Trophoblast cell (in vitro differentiated cells and primary cell): ENCODE measurements at regions not wholly inside any gene's neighbourhood (a gene's known extent, or its start where the extent isn't known, plus 50 kb on each side); places are given as distances from the start of the nearest gene placed in this dataset.
A peak's percentile ranks its signal among the peaks of the same experiment; 100 is the strongest.
"Not testable (repeated sequence)": the region's sequence is repeated elsewhere in the genome, so short reads cannot be mapped to it uniquely, and the experiment has no call there.

ENCODE experiments used
- DNase-seq, 2 donors: peaks; one replicate each; pipeline ENCODE4 v3.0.0-alpha.2; 2016
- H2AFZ ChIP-seq: 2 replicates; pipeline ENCODE4 v1.6.1; 2013; ENCODE audit warnings: low read length, moderate library complexity, mild to moderate bottlenecking; ENCODE audit not compliant: insufficient read depth, poor library complexity
- H2AK5ac ChIP-seq: 2 replicates; pipeline ENCODE4 v1.6.1; 2013; ENCODE audit warnings: mild to moderate bottlenecking, low read length
- H2BK120ac ChIP-seq: 2 replicates; pipeline ENCODE4 v1.6.1; 2013; ENCODE audit warnings: low read length, mild to moderate bottlenecking, moderate library complexity; ENCODE audit not compliant: insufficient read depth, poor library complexity
- H2BK12ac ChIP-seq: 2 replicates; pipeline ENCODE4 v1.6.1; 2013; ENCODE audit warnings: mild to moderate bottlenecking, low read length, moderate library complexity
- H2BK5ac ChIP-seq: 2 replicates; pipeline ENCODE4 v1.6.1; 2013; ENCODE audit warnings: low read length, low read depth, moderate library complexity, mild to moderate bottlenecking; ENCODE audit not compliant: poor library complexity
- H3K14ac ChIP-seq: 2 replicates; pipeline ENCODE4 v1.6.1; 2013; ENCODE audit warnings: mild to moderate bottlenecking, low read length
- H3K18ac ChIP-seq: 2 replicates; pipeline ENCODE4 v1.6.1; 2013; ENCODE audit warnings: mild to moderate bottlenecking, low read length
- H3K23ac ChIP-seq: 2 replicates; pipeline ENCODE4 v1.6.1; 2013; ENCODE audit warnings: low read length
- H3K27ac ChIP-seq: 2 replicates; pipeline ENCODE4 v1.5.1; 2013; ENCODE audit warnings: low read depth, mild to moderate bottlenecking, inconsistent platforms, low read length, moderate library complexity
- H3K27me3 ChIP-seq: 2 replicates; pipeline ENCODE4 v1.6.1; 2013; ENCODE audit warnings: inconsistent platforms, mild to moderate bottlenecking, low read length, moderate library complexity; ENCODE audit not compliant: insufficient read depth
- H3K36me3 ChIP-seq, 2 experiments: 1 replicate in 1 of 2; 2 replicates in 1 of 2; pipeline ENCODE4 v1.6.1; 2013; ENCODE audit warnings: low read length in 2 of 2, mild to moderate bottlenecking in 2 of 2, moderate library complexity in 1 of 2; ENCODE audit not compliant: insufficient read depth in 2 of 2, control insufficient read depth in 1 of 2
- H3K4ac ChIP-seq: 2 replicates; pipeline ENCODE4 v1.6.1; 2013; ENCODE audit warnings: low read depth, mild to moderate bottlenecking, low read length, moderate library complexity
- H3K4me1 ChIP-seq, 2 experiments: 1 replicate in 1 of 2; 2 replicates in 1 of 2; pipeline ENCODE4 v1.6.1; 2013; ENCODE audit warnings: low read length in 2 of 2, mild to moderate bottlenecking in 2 of 2, moderate library complexity in 1 of 2; ENCODE audit not compliant: insufficient read depth in 2 of 2, control insufficient read depth in 1 of 2
- H3K4me2 ChIP-seq: 2 replicates; pipeline ENCODE4 v1.6.1; 2013; ENCODE audit warnings: inconsistent platforms, mild to moderate bottlenecking, low read length, moderate library complexity
- H3K4me3 ChIP-seq: 2 replicates; pipeline ENCODE4 v1.5.1; 2013; ENCODE audit warnings: mild to moderate bottlenecking, low read depth, low read length, inconsistent platforms
- H3K79me1 ChIP-seq: one replicate; pipeline ENCODE4 v1.6.1; 2013; ENCODE audit warnings: low read length
- H3K79me2 ChIP-seq: 2 replicates; pipeline ENCODE4 v1.6.1; 2013; ENCODE audit warnings: low read length, mild to moderate bottlenecking; ENCODE audit not compliant: control insufficient read depth, insufficient read depth, poor library complexity
- H3K9ac ChIP-seq: 2 replicates; pipeline ENCODE4 v1.6.1; 2013; ENCODE audit warnings: mild to moderate bottlenecking, low read length
- H3K9me3 ChIP-seq: 2 replicates; pipeline ENCODE4 v1.6.1; 2013; ENCODE audit warnings: low read depth, mild to moderate bottlenecking, control low read depth, inconsistent platforms, low read length; ENCODE audit not compliant: insufficient read depth
- H4K12ac ChIP-seq: 2 replicates; pipeline ENCODE4 v1.6.1; 2013; ENCODE audit warnings: low read depth, mild to moderate bottlenecking, low read length, moderate library complexity
- H4K8ac ChIP-seq: 2 replicates; pipeline ENCODE4 v1.6.1; 2013; ENCODE audit warnings: low read depth, mild to moderate bottlenecking, low read length, moderate library complexity
- H4K91ac ChIP-seq: one replicate; pipeline ENCODE4 v1.6.1; 2013; ENCODE audit warnings: low read depth, mild to moderate bottlenecking, low read length, moderate library complexity
- WGBS: extraction: QIAGEN DNeasy Blood & Tissue Kit; methylation state at CpG from one replicate; pipeline ENCODE4 v1.1.7; 2013; ENCODE audit warnings: missing lambda C conversion rate; ENCODE audit not compliant: insufficient read length, insufficient coverage; ENCODE audit errors: extremely low coverage; 5-methylcytosine and 5-hydroxymethylcytosine counted together

DNA sequence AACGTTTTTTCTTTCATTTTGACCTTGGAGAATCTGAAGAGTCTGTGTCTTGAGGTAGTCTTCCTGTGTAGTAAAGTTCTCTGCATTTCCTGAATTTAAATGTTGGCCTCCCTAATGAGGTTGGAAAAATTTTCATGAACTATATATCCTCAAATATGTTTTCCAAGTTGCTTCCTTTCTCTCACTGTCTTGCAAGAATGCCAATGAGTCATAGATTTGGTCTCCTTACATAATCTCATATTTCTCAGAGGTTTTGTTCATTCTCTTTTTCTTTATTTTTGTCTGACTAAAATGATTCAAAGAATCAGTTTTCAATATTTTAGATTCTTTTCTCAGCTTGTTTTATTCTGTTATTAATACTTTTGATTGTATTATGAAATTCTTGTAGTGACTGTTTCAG, 87.6 kb downstream of the DRAM2 start:
- no CpG with 5 or more reads among the region's 1 CpG for WGBS

DNA sequence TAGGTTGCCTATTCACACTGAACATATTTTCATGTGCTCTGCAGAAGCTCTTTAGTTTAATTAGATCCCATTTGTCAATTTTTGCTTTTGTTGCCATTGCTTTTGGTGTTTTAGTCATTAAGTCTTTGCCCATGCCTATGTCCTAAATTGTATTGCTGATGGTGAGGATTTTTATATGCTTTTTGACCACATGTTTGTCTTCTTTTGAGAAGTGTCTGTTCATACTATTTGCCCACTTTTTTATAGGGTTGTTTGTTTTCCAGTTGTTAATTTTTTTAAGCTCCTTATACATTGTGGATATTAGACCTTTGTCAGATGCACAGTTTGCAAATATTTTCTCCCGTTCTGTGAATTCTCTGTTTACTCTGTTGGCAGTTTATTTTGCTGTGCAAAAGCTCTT, 84.5 kb upstream of the LRIF1 start:
- H4K91ac ChIP-seq, H3K4me1 ChIP-seq, H3K4ac ChIP-seq, H3K27me3 ChIP-seq, H3K4me2 ChIP-seq, DNase-seq, H2AK5ac ChIP-seq, H3K27ac ChIP-seq, H3K18ac ChIP-seq, H3K23ac ChIP-seq, H4K8ac ChIP-seq, H3K79me2 ChIP-seq, H3K36me3 ChIP-seq, H4K12ac ChIP-seq, H3K79me1 ChIP-seq, H3K14ac ChIP-seq, H3K9ac ChIP-seq, H2BK12ac ChIP-seq, H2AFZ ChIP-seq, H2BK5ac ChIP-seq, H2BK120ac ChIP-seq, H3K9me3 ChIP-seq, H3K4me3 ChIP-seq: not testable (repeated sequence)
- WGBS = no CpG with 5 or more reads among the region's 1 CpG

More for the DNA sequence above, 87.6 kb downstream of the DRAM2 start:
- H3K23ac ChIP-seq = no peak overlapping the region
- H3K4me1 ChIP-seq = no peaks in the 10 kb centered on the region
- no peak overlapping the region for H2AK5ac ChIP-seq
- H3K27me3 ChIP-seq = no peaks in the 10 kb centered on the region
- no peak overlapping the region for H4K8ac ChIP-seq
- H3K4me3 ChIP-seq = no peak overlapping the region
- no peaks in the 10 kb centered on the region for H3K36me3 ChIP-seq
- no peak overlapping the region for H3K4me2 ChIP-seq
- DNase-seq = peak in 1 of 2 donors; percentile 9
- no peak overlapping the region for H3K27ac ChIP-seq
- no peak overlapping the region for H2BK120ac ChIP-seq
- no peak overlapping the region for H2BK12ac ChIP-seq
- no peaks in the 10 kb centered on the region for H3K79me2 ChIP-seq
- H3K9ac ChIP-seq = no peak overlapping the region
- no peaks in the 10 kb centered on the region for H3K9me3 ChIP-seq
- H4K12ac ChIP-seq = no peak overlapping the region
- H3K18ac ChIP-seq = no peak overlapping the region
- no peak overlapping the region for H3K4ac ChIP-seq
- H2BK5ac ChIP-seq = no peak overlapping the region
- no peaks in the 10 kb centered on the region for H3K79me1 ChIP-seq
- no peak overlapping the region for H2AFZ ChIP-seq
- H4K91ac ChIP-seq = no peak overlapping the region
- no peak overlapping the region for H3K14ac ChIP-seq

DNA sequence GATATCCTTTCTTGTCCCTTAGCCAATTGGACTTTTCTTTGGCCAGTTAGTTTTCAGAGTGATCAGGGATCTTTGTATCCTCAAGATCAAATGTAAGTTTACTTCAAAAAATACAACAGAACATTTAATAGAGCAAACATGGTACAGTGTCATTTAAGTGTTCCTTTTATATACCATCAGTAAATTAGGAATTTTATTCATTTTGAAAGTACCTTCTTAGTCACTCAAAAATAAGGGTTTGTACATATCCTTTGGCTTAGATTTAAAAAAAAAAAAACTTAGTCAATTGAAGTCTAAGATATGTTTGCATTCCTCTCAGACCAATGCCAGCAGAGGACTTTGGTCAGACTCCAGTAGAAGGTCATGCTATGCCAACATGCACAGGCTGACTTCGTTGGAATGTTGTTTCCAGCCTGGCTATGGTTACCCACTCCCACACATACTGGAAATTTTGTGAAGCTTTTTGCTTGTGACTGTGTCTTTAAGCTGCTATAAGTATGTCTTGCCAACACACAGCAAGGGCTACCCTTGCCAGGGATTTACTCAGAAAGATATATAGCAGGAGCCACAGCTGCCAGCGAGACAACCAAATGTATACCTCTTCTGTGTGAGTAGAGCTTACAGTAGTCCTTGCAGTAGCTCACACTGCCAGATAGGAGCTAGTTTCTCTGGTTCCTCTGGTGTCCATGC, 81.5 kb upstream of the LRIF1 start:
- H3K27ac ChIP-seq = no peak overlapping the region
- H4K12ac ChIP-seq = no peak overlapping the region
- no peaks in the 10 kb centered on the region for H3K9me3 ChIP-seq
- WGBS = no CpG with 5 or more reads among the region's 2 CpGs
- H3K4me2 ChIP-seq = no peak overlapping the region
- H4K91ac ChIP-seq = no peak overlapping the region
- no peak overlapping the region for H2BK12ac ChIP-seq
- H3K23ac ChIP-seq = no peak overlapping the region
- no peaks in the 10 kb centered on the region for H3K36me3 ChIP-seq
- H3K4me1 ChIP-seq = no peaks in the 10 kb centered on the region
- H2AK5ac ChIP-seq = no peak overlapping the region
- H3K14ac ChIP-seq = no peak overlapping the region
- H3K4ac ChIP-seq = no peak overlapping the region
- no peak overlapping the region for H3K18ac ChIP-seq
- no peaks in the 10 kb centered on the region for H3K27me3 ChIP-seq
- no peak overlapping the region for H3K4me3 ChIP-seq
- H2BK120ac ChIP-seq = no peak overlapping the region
- peak in 1 of 2 donors; percentile 4 for DNase-seq
- H2BK5ac ChIP-seq = no peak overlapping the region
- no peak overlapping the region for H4K8ac ChIP-seq
- H2AFZ ChIP-seq = no peak overlapping the region
- no peak overlapping the region for H3K9ac ChIP-seq
- H3K79me2 ChIP-seq = no peaks in the 10 kb centered on the region
- H3K79me1 ChIP-seq = no peaks in the 10 kb centered on the region

DNA sequence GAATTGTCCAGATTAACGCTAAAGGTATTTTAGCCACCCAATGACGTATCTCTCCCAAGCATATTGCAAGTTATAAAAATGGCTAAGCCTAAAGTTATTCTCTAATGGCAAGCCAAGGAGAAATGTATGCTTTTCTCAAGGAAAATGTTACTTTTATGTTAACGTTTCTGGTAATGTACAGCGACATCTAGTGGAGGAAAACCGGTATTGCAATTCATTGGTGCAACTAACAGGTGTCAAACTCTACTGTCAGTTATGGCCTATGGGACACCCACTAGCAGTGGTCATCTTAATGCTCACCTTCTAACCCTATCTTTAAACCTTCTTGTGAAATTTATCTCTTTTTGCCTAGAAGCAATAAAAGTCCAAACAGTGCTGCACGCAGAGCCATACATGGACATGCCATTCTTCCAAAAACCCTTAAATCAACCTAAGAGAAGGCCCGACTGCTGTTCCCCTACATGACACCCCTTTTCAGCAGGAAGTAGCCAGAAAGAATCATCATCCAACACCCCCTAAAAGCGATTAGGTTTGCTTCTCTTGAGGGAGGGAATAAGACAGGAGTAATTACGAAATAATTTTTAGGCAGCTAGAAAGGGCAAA, 68.7 kb upstream of the LRIF1 start:
- H3K23ac ChIP-seq = no peak overlapping the region
- no peak overlapping the region for H4K12ac ChIP-seq
- no peak overlapping the region for H2AK5ac ChIP-seq
- no peak overlapping the region for H2BK5ac ChIP-seq
- H3K4ac ChIP-seq = no peak overlapping the region
- no peak overlapping the region for H3K4me2 ChIP-seq
- H2BK120ac ChIP-seq = no peak overlapping the region
- WGBS = no CpG with 5 or more reads among the region's 9 CpGs
- no peak overlapping the region for H3K14ac ChIP-seq
- no peak overlapping the region for H4K91ac ChIP-seq
- no peaks in the 10 kb centered on the region for H3K79me1 ChIP-seq
- H3K9ac ChIP-seq = no peak overlapping the region
- no peak overlapping the region for H2AFZ ChIP-seq
- DNase-seq = peak; percentile 31 to 89
- H3K4me1 ChIP-seq = no peaks in the 10 kb centered on the region
- no peak overlapping the region for H4K8ac ChIP-seq
- H2BK12ac ChIP-seq = no peak overlapping the region
- H3K4me3 ChIP-seq = no peak overlapping the region
- no peaks in the 10 kb centered on the region for H3K27me3 ChIP-seq
- peaks cover 3% of the 10 kb centered on the region for H3K9me3 ChIP-seq
- H3K18ac ChIP-seq = no peak overlapping the region
- H3K36me3 ChIP-seq = no peaks in the 10 kb centered on the region
- no peak overlapping the region for H3K27ac ChIP-seq
- H3K79me2 ChIP-seq = no peaks in the 10 kb centered on the region
